ENCODE measurements at regions not wholly inside any gene's neighbourhood (a gene's known extent, or its start where the extent isn't known, plus 50 kb on each side); places are given as distances from the start of the nearest gene placed in this dataset.

DNA sequence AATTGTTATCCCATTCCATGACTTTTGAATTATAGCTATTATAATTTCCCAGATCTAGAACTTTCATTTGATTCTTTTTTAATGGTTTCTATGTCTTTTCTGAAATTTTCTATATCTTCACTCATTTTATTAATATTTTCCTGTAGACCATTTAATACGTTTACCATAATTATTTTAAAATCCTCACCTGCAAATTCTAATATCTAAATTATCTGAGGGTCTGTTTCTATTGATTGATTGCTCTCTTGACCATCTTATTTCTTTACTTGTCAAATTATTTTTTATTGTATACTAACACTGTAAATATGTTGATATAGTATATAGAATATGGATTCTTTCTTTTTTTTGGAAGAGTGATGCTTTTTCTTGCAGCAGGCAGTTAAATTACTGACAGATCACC, 229.3 kb upstream of the CTBP2 start:
- ChIA-PET CTCF (no interaction called here), RAD21 (ENCODE audit: low non-redundant PET in 1 of 2, low total read pairs in 2 of 2, uncharacterized antibody in 2 of 2, unreplicated experiment in 2 of 2) (no interaction called here), POLR2A (no interaction called here)
- H3K27ac ChIP-seq (ENCODE audit: low read depth, low read length), result no peak overlapping the region
- intact Hi-C loops (cut with micrococcal nuclease), result no loop called here
- H4K20me1 ChIP-seq (ENCODE audit: insufficient read depth), result no peaks in the 10 kb centered on the region
- H3K9me3 ChIP-seq (ENCODE audit: control insufficient read depth in 1 of 2, insufficient read depth in 1 of 2, low read depth in 1 of 2, low read length in 2 of 2), result peaks cover 6 to 8% of the 10 kb centered on the region in 2 experiments; a peak in 2 of 4 replicates
- no peaks in the 10 kb centered on the region for H3K27me3 ChIP-seq (ENCODE audit: insufficient read depth, low read length)
- ATAC-seq, result no peak
- no peak overlapping the region for H3K9ac ChIP-seq (ENCODE audit: low read length)
- TF ChIP-seq FOSL1 (IDR thresholded peaks at IDR 0.05; ENCODE audit: low read depth), result no peak
- no peak for TF ChIP-seq SP1 (IDR thresholded peaks at IDR 0.05; ENCODE audit: low read depth)
- no peak for TF ChIP-seq JUND (IDR thresholded peaks at IDR 0.05)
- TF ChIP-seq CTCF (IDR thresholded peaks at IDR 0.05 in 2 of 3, conservative IDR thresholded peaks at IDR 0.05 in 1 of 3; ENCODE audit: borderline replicate concordance in 1 of 3, insufficient read depth in 1 of 3, low read depth in 2 of 3, low read length in 2 of 3), result no peak
- TF ChIP-seq POLR2AphosphoS5 (IDR thresholded peaks at IDR 0.05; ENCODE audit: low read depth, low read length), result no peak
- TF ChIP-seq, protein P1, sequence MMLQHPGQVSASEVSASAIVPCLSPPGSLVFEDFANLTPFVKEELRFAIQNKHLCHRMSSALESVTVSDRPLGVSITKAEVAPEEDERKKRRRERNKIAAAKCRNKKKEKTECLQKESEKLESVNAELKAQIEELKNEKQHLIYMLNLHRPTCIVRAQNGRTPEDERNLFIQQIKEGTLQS (IDR thresholded peaks at IDR 0.05), result no peak
- no peak for TF ChIP-seq ZBTB33 (IDR thresholded peaks at IDR 0.05; ENCODE audit: extremely low read depth, insufficient replicate concordance, low read length)
- no peak for TF ChIP-seq ZNF274 (IDR thresholded peaks at IDR 0.05; ENCODE audit: low read depth, low read length)
- no peak for TF ChIP-seq POLR2A (IDR thresholded peaks at IDR 0.05; ENCODE audit: borderline replicate concordance, extremely low read depth, insufficient read depth, insufficient read length)
- no peak for TF ChIP-seq YY1 (IDR thresholded peaks at IDR 0.05; ENCODE audit: extremely low read depth, insufficient replicate concordance, low read depth, low read length)
- no peak for TF ChIP-seq ELF1 (IDR thresholded peaks at IDR 0.05; ENCODE audit: borderline replicate concordance, low read depth)
- no peak for TF ChIP-seq EGR1 (IDR thresholded peaks at IDR 0.05; ENCODE audit: low read depth)
- TF ChIP-seq RAD21 (IDR thresholded peaks at IDR 0.05; ENCODE audit: low read depth), result no peak
- TF ChIP-seq ZFX (IDR thresholded peaks at IDR 0.05), result no peak
- TF ChIP-seq CBX3 (IDR thresholded peaks at IDR 0.05; ENCODE audit: low read depth), result no peak
- TF ChIP-seq SRF (IDR thresholded peaks at IDR 0.05; ENCODE audit: low read depth), result no peak
- TF ChIP-seq EZH2 (IDR thresholded peaks at IDR 0.05), result no peak
- no peak for TF ChIP-seq SIN3A (IDR thresholded peaks at IDR 0.05; ENCODE audit: low read depth)
- TF ChIP-seq CEBPB (IDR thresholded peaks at IDR 0.05; ENCODE audit: low read depth), result no peak
- no peak overlapping the region for H3K4me3 ChIP-seq (replicated peaks in 1 of 2; ENCODE audit: low read depth in 1 of 2, low read length in 2 of 2)
- no peak overlapping the region for H3K4me2 ChIP-seq (ENCODE audit: low read length)
- DNase-seq (ENCODE audit: low read depth, low spot score), result no peak
- H2AFZ ChIP-seq (ENCODE audit: low read depth, low read length, poor library complexity, severe bottlenecking), result no peak overlapping the region
- no TSS peak for BruUV-seq (replicated peaks)
- H3K9me2 ChIP-seq (ENCODE audit: insufficient read depth), result no peaks in the 10 kb centered on the region
- H3K4me1 ChIP-seq (ENCODE audit: control insufficient read depth in 1 of 2, insufficient read depth in 2 of 2, low read length in 2 of 2), result no peaks in the 10 kb centered on the region
- no peaks in the 10 kb centered on the region for H3K79me2 ChIP-seq (ENCODE audit: insufficient read depth, low read length)
- H3K36me3 ChIP-seq (ENCODE audit: control insufficient read depth in 1 of 2, insufficient read depth in 2 of 2, low read length in 2 of 2), result no peaks in the 10 kb centered on the region

All from HCT116 (cell line).